Common myeloid progenitor, CD34-positive (primary cell): ENCODE measurements at regions not wholly inside any gene's neighbourhood (a gene's known extent, or its start where the extent isn't known, plus 50 kb on each side); places are given as distances from the start of the nearest gene placed in this dataset.

Source experiments
- CTCF ChIA-PET: fragments of 350-600 bp; sonication (Branson Sonifier 250); formaldehyde crosslinking; loops from one replicate; lab custom pipeline; 2021; ENCODE audit warnings: antibody characterized with exemption; lab: Charles Lee
- POLR2A ChIA-PET: fragments of 350-600 bp; sonication (Branson Sonifier 250); formaldehyde crosslinking; loops from one replicate; lab custom pipeline; 2021; ENCODE audit warnings: antibody characterized with exemption; lab: Charles Lee
- DNase-seq, 3 donors: peaks; one replicate each; pipeline versions ENCODE4 v3.0.0 to v3.0.0-alpha.2; 2013
- H3K27ac ChIP-seq, 2 experiments: 1 replicate in 1 of 2; 2 replicates in 1 of 2; pipeline ENCODE4 v1.7.0; 2013; ENCODE audit warnings: inconsistent platforms in 2 of 2, low read length in 2 of 2, mild to moderate bottlenecking in 2 of 2, low read depth in 1 of 2, moderate library complexity in 1 of 2; ENCODE audit not compliant: severe bottlenecking in 2 of 2, insufficient read depth in 1 of 2, poor library complexity in 1 of 2
- H3K27me3 ChIP-seq, 5 experiments: replicated peaks in 2 of 5; 1 replicate in 3 of 5; 2 replicates in 2 of 5; pipeline versions ENCODE4 v1.6.1 to v1.7.0; 2013; ENCODE audit warnings: low read length in 4 of 5, mild to moderate bottlenecking in 2 of 5, moderate library complexity in 2 of 5, inconsistent platforms in 1 of 5; ENCODE audit not compliant: insufficient read depth in 5 of 5, control insufficient read depth in 4 of 5
- H3K36me3 ChIP-seq, 4 experiments: 1 replicate in 2 of 4; 2 replicates in 2 of 4; pipeline versions ENCODE4 v1.6.1 to v1.7.0; 2013; ENCODE audit warnings: low read length in 3 of 4, control low read depth in 1 of 4, mild to moderate bottlenecking in 1 of 4; ENCODE audit not compliant: control insufficient read depth in 4 of 4, insufficient read depth in 4 of 4
- H3K4me1 ChIP-seq, 4 experiments: 1 replicate in 3 of 4; 2 replicates in 1 of 4; pipeline versions ENCODE4 v1.6.1 to v1.7.1; 2013; ENCODE audit warnings: low read length in 3 of 4, mild to moderate bottlenecking in 3 of 4, control low read depth in 1 of 4, inconsistent platforms in 1 of 4, moderate library complexity in 1 of 4; ENCODE audit not compliant: control insufficient read depth in 4 of 4, insufficient read depth in 4 of 4; ENCODE audit errors: control extremely low read depth in 1 of 4
- H3K4me3 ChIP-seq, 7 experiments: 1 replicate in 4 of 7; 2 replicates in 3 of 7; pipeline versions ENCODE4 v1.5.1 to v1.7.0; 2013; ENCODE audit warnings: mild to moderate bottlenecking in 7 of 7, low read length in 6 of 7, moderate library complexity in 6 of 7, inconsistent platforms in 2 of 7, low read depth in 2 of 7, control low read depth in 1 of 7; ENCODE audit not compliant: insufficient read depth in 4 of 7, control insufficient read depth in 1 of 7; ENCODE audit errors: extremely low read depth in 1 of 7
- H3K9me3 ChIP-seq, 5 experiments: 1 replicate in 4 of 5; 2 replicates in 1 of 5; pipeline versions ENCODE4 v1.6.1 to v1.7.1; 2013; ENCODE audit warnings: low read length in 4 of 5, mild to moderate bottlenecking in 2 of 5, inconsistent platforms in 1 of 5, low read depth in 1 of 5, moderate library complexity in 1 of 5; ENCODE audit not compliant: control insufficient read depth in 4 of 5, insufficient read depth in 2 of 5; ENCODE audit errors: control extremely low read depth in 1 of 5
- WGBS: methylation state at CpG from one replicate; pipeline ENCODE4 v1.1.5; 2013; ENCODE audit not compliant: insufficient coverage; 5-methylcytosine and 5-hydroxymethylcytosine counted together

- Histone ChIP-seq H3K9me3 (peaks cover 0 to 2% (median 0%) of the 10 kb centered on the region in 5 experiments), H3K27me3 (no peaks in the 10 kb centered on the region), H3K27ac (no peak overlapping the region), H3K36me3 (no peaks in the 10 kb centered on the region), H3K4me3 (no peak overlapping the region), H3K4me1 (no peaks in the 10 kb centered on the region)
- 94% methylated on average over 3 of the region's 4 CpGs for WGBS
- ChIA-PET CTCF (no interaction called here), POLR2A (no interaction called here)
- no peak for DNase-seq
These were observed 92.7 kb downstream of the KIF4B start for GRCh38 chr5:155106221-155106620.

- CTCF ChIA-PET: no interaction called here
- peaks cover 0 to 5% (median 0%) of the 10 kb centered on the region in 5 experiments for H3K9me3 ChIP-seq
- H3K36me3 ChIP-seq: no peaks in the 10 kb centered on the region
- H3K27ac ChIP-seq: no peak overlapping the region
- no peak for DNase-seq
- H3K27me3 ChIP-seq: no peaks in the 10 kb centered on the region
- POLR2A ChIA-PET: no interaction called here
- H3K4me3 ChIP-seq: no peak overlapping the region
- H3K4me1 ChIP-seq: no peaks in the 10 kb centered on the region
- WGBS: 83% methylated on average over 2 of the region's 3 CpGs
These were observed 100.3 kb downstream of the KIF4B start for GRCh38 chr5:155113888-155114287.

- 92% methylated on average over 25 of the region's 25 CpGs for WGBS
- CTCF ChIA-PET: no interaction called here
- no peaks in the 10 kb centered on the region for H3K27me3 ChIP-seq
- POLR2A ChIA-PET: no interaction called here
- no peak overlapping the region for H3K27ac ChIP-seq
- H3K4me1 ChIP-seq: no peaks in the 10 kb centered on the region
- DNase-seq: no peak
- H3K36me3 ChIP-seq: no peaks in the 10 kb centered on the region
- H3K9me3 ChIP-seq: peaks cover 0 to 5% (median 0%) of the 10 kb centered on the region in 5 experiments
- no peak overlapping the region for H3K4me3 ChIP-seq
These were observed 101.1 kb downstream of the KIF4B start for GRCh38 chr5:155114655-155115054.

- Histone ChIP-seq H3K9me3 (peaks cover 0 to 5% (median 0%) of the 10 kb centered on the region in 5 experiments), H3K27me3 (no peaks in the 10 kb centered on the region), H3K27ac (no peak overlapping the region), H3K36me3 (no peaks in the 10 kb centered on the region), H3K4me1 (no peaks in the 10 kb centered on the region), H3K4me3 (no peak overlapping the region)
- ChIA-PET POLR2A (no interaction called here), CTCF (no interaction called here)
- WGBS: 94% methylated on average over 9 of the region's 13 CpGs
- no peak for DNase-seq
These were observed 103.1 kb downstream of the KIF4B start for GRCh38 chr5:155116456-155117251.

- CTCF ChIA-PET: no interaction called here
- DNase-seq: no peak
- no peaks in the 10 kb centered on the region for H3K9me3 ChIP-seq
- no peak overlapping the region for H3K4me3 ChIP-seq
- POLR2A ChIA-PET: no interaction called here
- H3K27me3 ChIP-seq: peaks cover 0 to 2% (median 0%) of the 10 kb centered on the region in 5 experiments
- 59% methylated on average over 6 of the region's 7 CpGs for WGBS
- H3K27ac ChIP-seq: no peak overlapping the region
- no peaks in the 10 kb centered on the region for H3K4me1 ChIP-seq
- H3K36me3 ChIP-seq: no peaks in the 10 kb centered on the region
These were observed 112.1 kb downstream of the KIF4B start for GRCh38 chr5:155125551-155126095.

GRCh38 chr5:155126573-155126972, 113.0 kb downstream of the KIF4B start:
- no peak for DNase-seq
- H3K27ac ChIP-seq: no peak overlapping the region
- ChIA-PET POLR2A (no interaction called here), CTCF (no interaction called here)
- 100% methylated on average over 2 of the region's 3 CpGs for WGBS
- H3K36me3 ChIP-seq: no peaks in the 10 kb centered on the region
- no peaks in the 10 kb centered on the region for H3K4me1 ChIP-seq
- H3K4me3 ChIP-seq: no peak overlapping the region
- peaks cover 0 to 2% (median 0%) of the 10 kb centered on the region in 5 experiments for H3K27me3 ChIP-seq
- no peaks in the 10 kb centered on the region for H3K9me3 ChIP-seq

- Histone ChIP-seq H3K36me3 (no peaks in the 10 kb centered on the region), H3K4me1 (no peaks in the 10 kb centered on the region), H3K27ac (no peak overlapping the region), H3K27me3 (peaks cover 0 to 2% (median 0%) of the 10 kb centered on the region in 5 experiments), H3K9me3 (no peaks in the 10 kb centered on the region), H3K4me3 (no peak overlapping the region)
- CTCF ChIA-PET: interaction anchor here (1.1 kb wide), 2 partner anchors 9 to 12 kb away, joined by 3 read pairs; no protein-coding TSS in a partner anchor
- no peak for DNase-seq
- 95% methylated on average over 3 of the region's 5 CpGs for WGBS
- POLR2A ChIA-PET: no interaction called here
These were observed 114.0 kb downstream of the KIF4B start for GRCh38 chr5:155127552-155127951.
